Lower leg skin (tissue), 3 donors: ENCODE measurements at regions not wholly inside any gene's neighbourhood (a gene's known extent, or its start where the extent isn't known, plus 50 kb on each side); places are given as distances from the start of the nearest gene placed in this dataset.

ENCODE experiments used
- POLR2A ChIP-seq, 2 donors: fragments of 450-650 bp; IDR thresholded peaks; one replicate each; pipeline ENCODE4 v1.6.1; 2016 to 2017; ENCODE audit warnings: antibody characterized with exemption in 2 of 2, mild to moderate bottlenecking in 1 of 2, moderate library complexity in 1 of 2
- TF ChIP-seq, protein P1 (sequence below), 3 donors: fragments of 450-650 bp; IDR thresholded peaks; one replicate each; pipeline ENCODE4 v1.5.1; 2016; ENCODE audit warnings: antibody characterized with exemption in 3 of 3, mild to moderate bottlenecking in 3 of 3, moderate library complexity in 2 of 3

DNA sequence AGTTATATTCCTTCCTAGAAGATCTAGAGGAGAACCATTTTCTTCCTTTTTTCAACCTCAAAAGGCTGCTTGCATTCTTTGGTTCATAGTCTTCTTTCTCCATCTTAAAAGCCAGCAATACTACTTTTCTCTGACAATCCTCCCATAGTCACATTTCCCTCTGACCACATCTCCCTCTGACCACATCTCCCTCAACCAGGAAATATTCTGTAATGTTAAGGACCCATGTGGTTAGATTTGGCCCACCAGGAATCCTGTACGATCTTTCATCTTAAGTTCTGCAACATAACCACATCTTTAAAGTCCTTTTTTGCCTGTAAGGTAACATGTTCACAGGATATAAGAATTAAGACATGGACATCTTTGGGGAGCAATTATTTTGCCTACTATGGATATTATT is 179.4 kb upstream of the SPEF2 start:
- TF ChIP-seq POLR2A (IDR thresholded peaks at IDR 0.05) = no peak
- TF ChIP-seq, protein P1, sequence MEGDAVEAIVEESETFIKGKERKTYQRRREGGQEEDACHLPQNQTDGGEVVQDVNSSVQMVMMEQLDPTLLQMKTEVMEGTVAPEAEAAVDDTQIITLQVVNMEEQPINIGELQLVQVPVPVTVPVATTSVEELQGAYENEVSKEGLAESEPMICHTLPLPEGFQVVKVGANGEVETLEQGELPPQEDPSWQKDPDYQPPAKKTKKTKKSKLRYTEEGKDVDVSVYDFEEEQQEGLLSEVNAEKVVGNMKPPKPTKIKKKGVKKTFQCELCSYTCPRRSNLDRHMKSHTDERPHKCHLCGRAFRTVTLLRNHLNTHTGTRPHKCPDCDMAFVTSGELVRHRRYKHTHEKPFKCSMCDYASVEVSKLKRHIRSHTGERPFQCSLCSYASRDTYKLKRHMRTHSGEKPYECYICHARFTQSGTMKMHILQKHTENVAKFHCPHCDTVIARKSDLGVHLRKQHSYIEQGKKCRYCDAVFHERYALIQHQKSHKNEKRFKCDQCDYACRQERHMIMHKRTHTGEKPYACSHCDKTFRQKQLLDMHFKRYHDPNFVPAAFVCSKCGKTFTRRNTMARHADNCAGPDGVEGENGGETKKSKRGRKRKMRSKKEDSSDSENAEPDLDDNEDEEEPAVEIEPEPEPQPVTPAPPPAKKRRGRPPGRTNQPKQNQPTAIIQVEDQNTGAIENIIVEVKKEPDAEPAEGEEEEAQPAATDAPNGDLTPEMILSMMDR (IDR thresholded peaks at IDR 0.05) = no peak
